Gastroesophageal sphincter (tissue), 4 donors: ENCODE measurements at regions not wholly inside any gene's neighbourhood (a gene's known extent, or its start where the extent isn't known, plus 50 kb on each side); places are given as distances from the start of the nearest gene placed in this dataset.

Experiments
- ATAC-seq: fragments of 150-250 bp; one replicate; pipeline ENCODE4 v1.9.1; 2016; ENCODE audit warnings: mild to moderate bottlenecking, moderate library complexity
- H3K27ac ChIP-seq, 4 donors: fragments of 200-600 bp; sonication (generic) in 3 of 4; 1 replicate in 3 of 4; 2 replicates in 1 of 4; pipeline ENCODE4 v1.5.1; 2016 to 2019
- H3K27me3 ChIP-seq: fragments of 200-600 bp; sonication (generic); one replicate; pipeline ENCODE4 v1.5.1; 2019
- H3K36me3 ChIP-seq, 2 donors: fragments of 200-600 bp; sonication (generic); one replicate each; pipeline ENCODE4 v1.5.1; 2019; ENCODE audit warnings: control low read depth in 1 of 2
- H3K4me1 ChIP-seq, 3 donors: fragments of 200-600 bp; sonication (generic); 1 replicate in 2 of 3; 2 replicates in 1 of 3; pipeline ENCODE4 v1.5.1; 2016 to 2019; ENCODE audit warnings: control low read depth in 2 of 3
- H3K4me3 ChIP-seq, 2 donors: fragments of 200-600 bp; sonication (generic); one replicate each; pipeline ENCODE4 v1.5.1; 2019; ENCODE audit warnings: mild to moderate bottlenecking in 1 of 2, moderate library complexity in 1 of 2
- H3K9me3 ChIP-seq, 3 donors: fragments of 200-600 bp; sonication (generic); one replicate each; pipeline ENCODE4 v1.5.1; 2017 to 2019; ENCODE audit warnings: control low read depth in 2 of 3
- CTCF ChIP-seq, 4 experiments: fragments of 200-600 bp in 2 of 4; fragments of 450-650 bp in 2 of 4; sonication (generic) in 1 of 4; IDR thresholded peaks; one replicate each; pipeline ENCODE4 v1.5.1; 2017 to 2019; ENCODE audit warnings: antibody characterized with exemption in 4 of 4, mild to moderate bottlenecking in 2 of 4, moderate library complexity in 2 of 4
- EP300 ChIP-seq: sonication (generic); formaldehyde crosslinking; IDR thresholded peaks from one replicate; pipeline ENCODE4 v1.6.1; 2017; ENCODE audit warnings: antibody characterized with exemption, mild to moderate bottlenecking
- POLR2A ChIP-seq, 2 donors: fragments of 450-650 bp; IDR thresholded peaks; one replicate each; pipeline ENCODE4 v1.6.1; 2017; ENCODE audit warnings: antibody characterized with exemption in 2 of 2, mild to moderate bottlenecking in 2 of 2, moderate library complexity in 1 of 2
- POLR2AphosphoS5 ChIP-seq: sonication (generic); formaldehyde crosslinking; IDR thresholded peaks from one replicate; pipeline ENCODE4 v1.6.1; 2017; ENCODE audit warnings: antibody characterized with exemption
- WGBS, 2 donors: methylation state at CpG; one replicate each; pipeline ENCODE4 v1.1.5; 2018; ENCODE audit warnings: low coverage in 1 of 2; 5-methylcytosine and 5-hydroxymethylcytosine counted together

DNA sequence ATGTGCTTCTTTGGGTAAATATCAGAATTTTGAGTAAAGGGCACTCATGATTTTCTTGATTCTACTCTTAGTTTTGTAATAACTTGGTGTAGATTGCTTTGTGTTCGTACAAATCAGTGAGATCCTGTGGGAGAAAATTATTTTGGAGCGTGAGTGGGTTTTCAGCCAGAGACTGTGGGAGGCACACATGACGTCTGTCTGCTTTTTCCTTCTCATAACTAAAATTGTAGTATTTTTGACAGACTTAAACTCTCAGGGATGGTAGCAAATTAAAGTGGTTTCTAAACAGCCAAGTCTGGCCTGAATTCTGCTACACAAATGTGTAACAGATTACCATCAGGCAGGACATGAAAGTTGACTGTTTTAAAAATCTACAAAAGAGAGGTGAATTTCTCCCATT, 222.6 kb downstream of the OTOR start:
- WGBS, 2 donors = 45 to 50% methylated on average over 1 to 3 of the region's 3 CpGs
- Histone ChIP-seq H3K27me3 (no peaks in the 10 kb centered on the region), H3K27ac (no peak overlapping the region)

GRCh38 chr20:16974080-16974854, 226.1 kb downstream of the OTOR start:
- no peak for TF ChIP-seq POLR2A (IDR thresholded peaks at IDR 0.05)
- TF ChIP-seq CTCF (IDR thresholded peaks at IDR 0.05) = no peak
- TF ChIP-seq EP300 = no peak
- no peak for TF ChIP-seq POLR2AphosphoS5
- WGBS, 2 donors = 85% methylated on average over 6 of the region's 20 CpGs; no CpG with 5 or more reads in 1 of the 2 donors
- ATAC-seq = peak; percentile 34

More for the DNA sequence above, 222.6 kb downstream of the OTOR start:
- no peaks in the 10 kb centered on the region for H3K36me3 ChIP-seq
- no peaks in the 10 kb centered on the region for H3K9me3 ChIP-seq
- no peaks in the 10 kb centered on the region for H3K4me1 ChIP-seq
- TF ChIP-seq CTCF (IDR thresholded peaks at IDR 0.05) (no peak), EP300 (no peak), POLR2A (IDR thresholded peaks at IDR 0.05) (no peak), POLR2AphosphoS5 (no peak)
- ATAC-seq = no peak
- H3K4me3 ChIP-seq = no peak overlapping the region

GRCh38 chr20:16974855-16975162, 226.7 kb downstream of the OTOR start:
- H3K4me1 ChIP-seq = no peaks in the 10 kb centered on the region
- TF ChIP-seq POLR2A (IDR thresholded peaks at IDR 0.05) = no peak
- no peak for TF ChIP-seq POLR2AphosphoS5
- no peaks in the 10 kb centered on the region for H3K36me3 ChIP-seq
- no peaks in the 10 kb centered on the region for H3K27me3 ChIP-seq
- no peaks in the 10 kb centered on the region for H3K9me3 ChIP-seq
- H3K27ac ChIP-seq = no peak overlapping the region
- H3K4me3 ChIP-seq = no peak overlapping the region
- ATAC-seq = peak; percentile 22
- WGBS, 2 donors = 92% methylated on average over 8 of the region's 14 CpGs; no CpG with 5 or more reads in 1 of the 2 donors

More at GRCh38 chr20:16974080-16974854, 226.1 kb downstream of the OTOR start:
- Histone ChIP-seq H3K4me3 (no peak overlapping the region), H3K4me1 (no peaks in the 10 kb centered on the region), H3K27me3 (no peaks in the 10 kb centered on the region), H3K9me3 (no peaks in the 10 kb centered on the region), H3K27ac (no peak overlapping the region), H3K36me3 (no peaks in the 10 kb centered on the region)

DNA sequence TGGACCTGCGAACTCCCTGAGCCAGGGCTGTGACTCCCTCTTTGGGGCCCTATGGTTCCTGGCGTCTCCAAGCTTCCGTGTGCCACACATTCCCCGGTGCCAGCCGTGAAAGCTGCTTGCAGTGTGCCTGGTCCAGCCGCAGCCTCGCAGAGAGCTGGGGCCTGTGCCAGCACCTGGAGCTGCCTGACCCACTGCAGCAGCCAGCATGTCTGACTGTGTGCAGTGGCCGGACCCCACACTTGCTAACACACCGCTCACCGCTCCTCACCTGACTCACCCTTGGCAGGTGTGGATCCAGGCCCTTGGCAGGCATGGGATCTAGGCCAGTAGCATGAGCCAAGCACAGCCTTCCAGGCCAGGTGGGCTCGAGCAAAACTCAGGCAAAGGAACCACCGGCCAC, 227.5 kb downstream of the OTOR start:
- Histone ChIP-seq H3K27me3 (no peaks in the 10 kb centered on the region), H3K4me1 (no peaks in the 10 kb centered on the region), H3K9me3 (no peaks in the 10 kb centered on the region), H3K27ac (no peak overlapping the region), H3K4me3 (no peak overlapping the region), H3K36me3 (no peaks in the 10 kb centered on the region)
- no peak for TF ChIP-seq POLR2AphosphoS5
- TF ChIP-seq EP300 = no peak
- 100% methylated on average over 2 of the region's 12 CpGs; no CpG with 5 or more reads in 1 of the 2 donors for WGBS, 2 donors
- ATAC-seq = no peak

DNA sequence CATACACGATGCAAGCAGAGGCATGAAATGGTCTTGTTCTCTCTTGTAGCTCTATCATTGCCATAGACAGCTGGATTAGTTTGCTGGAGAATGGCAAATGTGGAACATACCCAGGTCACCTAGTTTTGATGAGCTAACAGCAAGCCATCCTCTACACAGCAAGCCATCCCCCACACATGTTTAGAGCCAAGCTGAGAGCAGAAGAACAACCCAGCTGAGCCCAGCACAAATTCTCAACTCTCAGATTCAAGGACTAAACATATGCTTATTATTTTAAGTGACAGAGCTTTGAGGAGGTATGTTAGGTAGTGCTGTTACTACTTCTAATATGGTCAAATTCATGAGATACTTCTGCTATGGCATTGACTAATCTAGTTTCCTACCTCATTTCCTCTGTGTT, 230.3 kb downstream of the OTOR start:
- H3K27ac ChIP-seq = no peak overlapping the region
- WGBS, 2 donors = 33 to 100% methylated on average over 1 of the region's 1 CpG
- H3K9me3 ChIP-seq = no peaks in the 10 kb centered on the region
- H3K27me3 ChIP-seq = no peaks in the 10 kb centered on the region
- H3K4me1 ChIP-seq = no peaks in the 10 kb centered on the region
- no peak for ATAC-seq
- H3K36me3 ChIP-seq = no peaks in the 10 kb centered on the region
- TF ChIP-seq EP300 = no peak
- TF ChIP-seq CTCF (IDR thresholded peaks at IDR 0.05) = no peak
- TF ChIP-seq POLR2A (IDR thresholded peaks at IDR 0.05) = no peak
- no peak for TF ChIP-seq POLR2AphosphoS5
- H3K4me3 ChIP-seq = no peak overlapping the region

- Histone ChIP-seq H3K27ac (no peak overlapping the region), H3K9me3 (peaks cover 0 to 7% (median 0%) of the 10 kb centered on the region in 3 donors), H3K36me3 (no peaks in the 10 kb centered on the region), H3K4me3 (no peak overlapping the region), H3K27me3 (no peaks in the 10 kb centered on the region), H3K4me1 (no peaks in the 10 kb centered on the region)
- no peak for ATAC-seq
- TF ChIP-seq EP300 (no peak), CTCF (IDR thresholded peaks at IDR 0.05) (no peak), POLR2AphosphoS5 (no peak), POLR2A (IDR thresholded peaks at IDR 0.05) (no peak)
- 63 to 72% methylated on average over 4 of the region's 4 CpGs for WGBS, 2 donors
Observed at GRCh38 chr20:16982091-16982726, 234.1 kb downstream of the OTOR start.
